ENCODE measurements at regions not wholly inside any gene's neighbourhood (a gene's known extent, or its start where the extent isn't known, plus 50 kb on each side); places are given as distances from the start of the nearest gene placed in this dataset.

GRCh38 chr2:16387461-16387984 is 278.1 kb downstream of the CYRIA start:
- no peak overlapping the region for H3K4me3 ChIP-seq (replicated peaks; ENCODE audit: low read depth, low read length)
- no peaks in the 10 kb centered on the region for H3K36me3 ChIP-seq (ENCODE audit: control insufficient read depth, insufficient read depth, low read length)
- no peak for TF ChIP-seq CTCF (IDR thresholded peaks at IDR 0.05; ENCODE audit: insufficient read depth, low read length, poor library complexity, severe bottlenecking)
- H3K27me3 ChIP-seq (replicated peaks; ENCODE audit: control insufficient read depth, insufficient read depth, low read length): no peaks in the 10 kb centered on the region
- DNase-seq (ENCODE audit: extremely low read depth, insufficient read length): no peak

- no peak for DNase-seq (ENCODE audit: extremely low read depth, insufficient read length)
- no peaks in the 10 kb centered on the region for H3K36me3 ChIP-seq (ENCODE audit: control insufficient read depth, insufficient read depth, low read length)
- no peak for TF ChIP-seq CTCF (IDR thresholded peaks at IDR 0.05; ENCODE audit: insufficient read depth, low read length, poor library complexity, severe bottlenecking)
- H3K4me3 ChIP-seq (replicated peaks; ENCODE audit: low read depth, low read length): no peak overlapping the region
- H3K27me3 ChIP-seq (replicated peaks; ENCODE audit: control insufficient read depth, insufficient read depth, low read length): no peaks in the 10 kb centered on the region
These were observed 279.2 kb downstream of the CYRIA start for GRCh38 chr2:16386431-16386830.

- no peaks in the 10 kb centered on the region for H3K27me3 ChIP-seq (replicated peaks; ENCODE audit: control insufficient read depth, insufficient read depth, low read length)
- H3K4me3 ChIP-seq (replicated peaks; ENCODE audit: low read depth, low read length): no peak overlapping the region
- H3K36me3 ChIP-seq (ENCODE audit: control insufficient read depth, insufficient read depth, low read length): no peaks in the 10 kb centered on the region
- DNase-seq (ENCODE audit: extremely low read depth, insufficient read length): no peak
- no peak for TF ChIP-seq CTCF (IDR thresholded peaks at IDR 0.05; ENCODE audit: insufficient read depth, low read length, poor library complexity, severe bottlenecking)
These were observed 279.6 kb downstream of the CYRIA start for GRCh38 chr2:16386031-16386430.

GRCh38 chr2:16385341-16385740 is 280.3 kb downstream of the CYRIA start:
- no peak for TF ChIP-seq CTCF (IDR thresholded peaks at IDR 0.05; ENCODE audit: insufficient read depth, low read length, poor library complexity, severe bottlenecking)
- DNase-seq (ENCODE audit: extremely low read depth, insufficient read length): no peak
- H3K4me3 ChIP-seq (replicated peaks; ENCODE audit: low read depth, low read length): no peak overlapping the region
- no peaks in the 10 kb centered on the region for H3K27me3 ChIP-seq (replicated peaks; ENCODE audit: control insufficient read depth, insufficient read depth, low read length)
- no peaks in the 10 kb centered on the region for H3K36me3 ChIP-seq (ENCODE audit: control insufficient read depth, insufficient read depth, low read length)

- no peak overlapping the region for H3K4me3 ChIP-seq (replicated peaks; ENCODE audit: low read depth, low read length)
- no peaks in the 10 kb centered on the region for H3K36me3 ChIP-seq (ENCODE audit: control insufficient read depth, insufficient read depth, low read length)
- no peak for DNase-seq (ENCODE audit: extremely low read depth, insufficient read length)
- H3K27me3 ChIP-seq (replicated peaks; ENCODE audit: control insufficient read depth, insufficient read depth, low read length): no peaks in the 10 kb centered on the region
- no peak for TF ChIP-seq CTCF (IDR thresholded peaks at IDR 0.05; ENCODE audit: insufficient read depth, low read length, poor library complexity, severe bottlenecking)
These were observed 282.2 kb downstream of the CYRIA start for GRCh38 chr2:16383411-16383810.

- TF ChIP-seq CTCF (IDR thresholded peaks at IDR 0.05; ENCODE audit: insufficient read depth, low read length, poor library complexity, severe bottlenecking): no peak
- DNase-seq (ENCODE audit: extremely low read depth, insufficient read length): no peak
- H3K4me3 ChIP-seq (replicated peaks; ENCODE audit: low read depth, low read length): no peak overlapping the region
- H3K27me3 ChIP-seq (replicated peaks; ENCODE audit: control insufficient read depth, insufficient read depth, low read length): no peaks in the 10 kb centered on the region
- no peaks in the 10 kb centered on the region for H3K36me3 ChIP-seq (ENCODE audit: control insufficient read depth, insufficient read depth, low read length)
These were observed 283.2 kb downstream of the CYRIA start for GRCh38 chr2:16382451-16382850.
